RCC 7860 (cell line): ENCODE measurements at regions not wholly inside any gene's neighbourhood (a gene's known extent, or its start where the extent isn't known, plus 50 kb on each side); places are given as distances from the start of the nearest gene placed in this dataset.

ENCODE experiments used
- DNase-seq: peaks from one replicate; pipeline ENCODE4 v3.0.0-alpha.2; 2015; ENCODE audit warnings: low spot score
- FAIRE-seq: peaks from 2 replicates; lab custom pipeline; 2012; peaks lifted over from hg19 to GRCh38; lab: Jason Lieb, UNC

DNA sequence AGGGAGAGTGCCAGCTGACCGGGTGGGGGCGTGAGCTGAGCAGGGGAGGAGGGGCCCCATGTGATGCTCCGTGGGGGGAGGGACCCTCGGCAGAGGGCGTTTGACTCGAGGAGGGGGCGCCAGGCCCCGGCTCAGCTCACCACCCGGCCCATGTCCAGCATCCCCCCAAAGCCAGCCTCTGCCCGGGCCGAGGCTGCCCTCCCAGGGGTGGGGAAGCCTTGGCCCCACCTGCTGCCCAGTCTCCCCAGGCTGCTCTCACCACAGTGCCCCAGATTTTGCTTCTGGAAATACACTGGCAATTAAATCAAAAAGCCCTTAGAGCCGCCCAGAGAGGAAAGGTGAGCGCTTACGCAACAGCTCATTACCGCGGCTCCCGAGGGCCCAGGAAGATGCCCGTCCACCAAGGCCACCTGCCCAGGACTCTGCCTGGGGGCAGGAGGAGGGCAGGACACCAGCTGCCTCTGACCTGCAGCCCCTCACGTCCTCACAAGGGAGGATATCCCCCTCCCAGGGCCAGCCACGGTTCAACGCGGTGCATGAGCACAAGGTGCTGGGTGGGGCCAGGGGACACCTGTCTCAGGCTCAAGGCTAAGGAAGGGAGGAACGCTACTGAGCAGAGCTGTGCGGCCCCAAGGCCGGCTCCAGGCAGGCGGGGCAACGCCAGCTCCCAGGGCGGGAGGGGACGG lies 70.0 kb upstream of the INPP5A start:
- FAIRE-seq, result no peak
- no peak for DNase-seq

GRCh38 chr10:132468216-132468615 lies 69.4 kb upstream of the INPP5A start:
- no peak for DNase-seq
- no peak for FAIRE-seq

- DNase-seq (no peak), FAIRE-seq (no peak)
These were observed 68.9 kb upstream of the INPP5A start for GRCh38 chr10:132468651-132469050.

GRCh38 chr10:132469197-132469884 lies 68.2 kb upstream of the INPP5A start:
- no peak for DNase-seq
- no peak for FAIRE-seq

DNA sequence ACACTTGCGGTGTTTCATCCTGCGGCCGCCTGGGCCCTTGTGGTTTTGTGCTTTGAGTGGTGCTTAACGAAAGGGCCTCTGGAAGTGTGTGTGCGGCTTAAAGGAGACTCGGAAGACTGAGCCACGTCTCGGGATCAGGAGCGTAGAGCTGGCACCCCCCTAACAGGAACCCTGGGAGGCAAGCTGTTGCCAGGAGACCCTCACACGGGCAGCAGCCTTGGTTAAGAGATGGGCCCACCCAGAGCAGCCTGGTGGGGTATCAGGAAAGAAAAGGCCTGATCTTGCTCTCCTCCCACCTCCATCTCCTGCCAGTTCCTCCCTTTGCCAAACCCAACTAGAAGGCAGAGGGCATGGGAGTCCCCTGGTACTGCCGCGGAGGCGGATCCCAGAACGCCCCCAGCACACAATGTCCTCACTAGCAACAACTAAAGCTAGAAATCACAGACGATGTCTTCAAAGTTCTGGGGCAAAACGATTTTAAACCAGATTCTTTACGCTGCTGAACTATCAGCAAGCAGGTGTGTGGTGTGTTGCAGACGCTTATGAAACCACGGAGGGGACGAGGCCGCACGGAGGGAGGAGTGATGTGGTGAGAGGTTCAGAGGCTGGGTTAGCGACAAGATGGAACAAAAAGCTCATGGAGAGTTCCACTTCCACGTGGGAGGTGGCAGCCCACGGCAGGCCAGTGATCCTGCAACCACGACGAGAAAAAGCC lies 67.0 kb upstream of the INPP5A start:
- no peak for FAIRE-seq
- no peak for DNase-seq

GRCh38 chr10:132471125-132471451 lies 66.5 kb upstream of the INPP5A start:
- DNase-seq (no peak), FAIRE-seq (no peak)

- FAIRE-seq, result no peak
- DNase-seq, result no peak
These were observed 66.1 kb upstream of the INPP5A start for GRCh38 chr10:132471484-132471883.

GRCh38 chr10:132475086-132475485 lies 62.5 kb upstream of the INPP5A start:
- DNase-seq, result no peak
- no peak for FAIRE-seq

DNA sequence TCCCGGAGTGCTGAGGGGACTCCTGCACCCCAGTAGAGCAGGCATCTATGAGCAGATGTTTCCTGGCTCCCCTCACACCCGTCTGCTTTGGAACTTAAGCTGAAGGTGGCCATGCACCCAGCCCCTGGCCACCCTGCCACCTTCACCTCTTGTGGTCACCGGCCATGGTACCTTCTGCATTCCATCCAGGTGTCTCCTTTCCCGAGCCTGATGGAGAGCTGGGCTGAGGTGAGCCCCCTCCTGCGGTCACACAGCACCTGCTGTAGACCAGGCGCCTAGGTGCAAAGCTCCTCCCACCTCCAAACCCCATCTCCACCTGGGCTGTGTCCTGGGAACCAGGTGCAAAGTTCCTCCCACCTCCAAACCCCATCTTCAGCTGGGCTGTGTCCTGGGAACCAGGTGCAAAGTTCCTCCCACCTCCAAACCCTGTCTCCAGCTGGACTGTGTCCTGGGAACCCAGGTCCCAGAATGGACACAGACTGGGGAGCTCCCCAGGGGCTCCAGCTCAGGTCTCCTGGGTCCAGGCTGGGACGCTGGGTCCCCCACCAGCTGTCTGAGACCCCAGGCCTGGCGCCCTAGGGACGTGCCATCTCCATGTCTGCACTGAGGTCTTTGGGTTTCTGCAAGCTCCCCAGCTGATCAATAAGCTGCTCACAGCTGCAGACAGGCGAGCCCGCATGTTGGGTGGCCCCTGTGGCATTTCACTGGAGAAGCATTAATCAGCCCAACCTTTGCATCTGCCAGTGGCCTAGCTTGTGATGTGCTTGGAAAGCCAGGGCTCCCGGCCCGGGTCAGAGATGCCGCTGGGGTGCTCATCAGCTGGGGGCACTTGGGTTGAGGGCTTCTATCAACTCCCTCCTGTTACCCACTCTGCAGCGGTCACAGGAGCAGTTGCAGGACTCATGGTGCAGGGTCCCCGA lies 61.2 kb upstream of the INPP5A start:
- FAIRE-seq, result no peak

DNA sequence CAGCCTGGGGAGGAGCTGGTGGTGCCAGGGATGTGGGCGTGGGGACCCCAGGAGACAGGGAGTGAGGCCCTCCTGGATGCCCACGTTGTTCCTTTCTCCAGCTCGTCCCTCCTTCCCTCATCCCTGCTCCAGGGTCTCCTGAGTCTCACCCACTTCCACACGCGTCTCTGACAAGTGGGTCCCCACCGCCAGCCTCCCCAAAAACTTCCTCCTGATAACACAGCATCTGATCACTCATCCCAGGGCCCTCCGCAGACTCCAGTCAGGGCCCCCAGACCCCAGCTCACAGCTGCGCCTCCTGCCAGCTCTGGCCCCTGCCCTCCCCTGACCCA lies 60.6 kb upstream of the INPP5A start:
- DNase-seq (no peak), FAIRE-seq (no peak)

More for the DNA sequence above, 61.2 kb upstream of the INPP5A start:
- DNase-seq, result no peak

- FAIRE-seq, result no peak
- DNase-seq, result no peak
These were observed 59.9 kb upstream of the INPP5A start for GRCh38 chr10:132477398-132478340.

DNA sequence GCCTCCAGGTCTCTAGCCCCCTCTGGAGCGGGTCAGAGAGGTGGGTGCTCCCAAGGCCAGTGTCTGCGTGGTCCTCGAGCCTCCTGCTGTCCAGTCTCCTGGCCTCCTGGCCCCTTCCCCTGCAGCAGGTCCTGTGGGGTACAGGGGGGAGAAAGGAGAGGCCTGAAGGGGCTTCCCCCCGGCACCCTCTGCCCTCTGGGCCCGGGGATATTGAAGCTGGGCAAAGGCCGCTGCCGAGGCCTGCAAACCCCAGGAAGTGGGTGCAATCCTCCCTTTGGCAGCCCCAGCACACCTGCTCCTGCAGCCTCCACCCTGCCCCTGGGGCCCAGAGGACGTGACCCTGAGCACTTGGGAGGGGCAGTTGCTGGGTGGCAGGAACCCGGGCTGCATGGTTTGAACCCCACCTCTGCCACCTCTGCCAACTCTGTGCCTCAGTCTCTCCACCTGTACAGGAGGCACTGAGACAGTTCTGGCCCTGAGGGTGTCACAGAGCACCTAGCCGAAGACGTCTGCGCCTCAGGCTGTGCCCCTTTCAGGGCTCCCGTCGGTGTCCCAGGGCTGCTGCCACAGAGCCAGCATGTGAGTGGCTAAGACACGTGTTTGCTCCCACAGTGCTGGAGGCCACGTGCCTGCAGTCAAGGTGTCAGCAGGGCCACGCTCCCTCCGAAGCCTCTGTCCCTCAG lies 59.1 kb upstream of the INPP5A start:
- no peak for FAIRE-seq
- no peak for DNase-seq

GRCh38 chr10:132479024-132479602 lies 58.5 kb upstream of the INPP5A start:
- DNase-seq, result no peak
- no peak for FAIRE-seq

DNA sequence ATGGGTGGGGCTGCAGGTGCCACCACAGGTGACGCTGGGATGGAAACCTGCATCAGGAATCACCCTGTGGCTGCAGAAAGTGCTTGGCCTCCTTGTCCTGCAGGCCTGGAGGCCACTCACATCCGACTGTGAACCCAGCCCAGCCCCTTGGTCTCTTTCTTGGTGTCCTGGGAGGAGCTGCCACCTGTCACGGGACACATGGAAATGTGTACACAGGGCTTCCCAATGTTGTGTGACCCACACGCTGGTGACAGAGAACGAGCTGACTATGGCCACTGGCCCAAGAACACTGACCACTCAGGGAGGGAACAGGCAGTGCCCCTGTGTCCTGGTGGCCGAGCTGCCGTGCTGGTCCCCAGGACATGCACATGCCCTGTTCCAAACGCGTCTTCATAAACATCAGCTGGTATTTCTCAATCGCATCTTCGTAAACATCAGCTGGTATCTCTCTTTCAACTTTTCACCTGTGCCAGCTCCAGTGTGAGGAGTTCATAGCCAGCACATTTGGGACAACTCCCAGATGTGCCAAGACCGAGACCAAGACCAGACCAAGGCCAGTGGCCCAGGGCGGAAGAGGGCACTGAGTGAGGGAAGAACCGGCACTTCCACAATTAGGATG lies 57.9 kb upstream of the INPP5A start:
- no peak for DNase-seq
- FAIRE-seq, result no peak

GRCh38 chr10:132480356-132480755 lies 57.2 kb upstream of the INPP5A start:
- FAIRE-seq, result no peak
- no peak for DNase-seq

- FAIRE-seq (no peak), DNase-seq (no peak)
These were observed 55.9 kb upstream of the INPP5A start for GRCh38 chr10:132481690-132482089.

DNA sequence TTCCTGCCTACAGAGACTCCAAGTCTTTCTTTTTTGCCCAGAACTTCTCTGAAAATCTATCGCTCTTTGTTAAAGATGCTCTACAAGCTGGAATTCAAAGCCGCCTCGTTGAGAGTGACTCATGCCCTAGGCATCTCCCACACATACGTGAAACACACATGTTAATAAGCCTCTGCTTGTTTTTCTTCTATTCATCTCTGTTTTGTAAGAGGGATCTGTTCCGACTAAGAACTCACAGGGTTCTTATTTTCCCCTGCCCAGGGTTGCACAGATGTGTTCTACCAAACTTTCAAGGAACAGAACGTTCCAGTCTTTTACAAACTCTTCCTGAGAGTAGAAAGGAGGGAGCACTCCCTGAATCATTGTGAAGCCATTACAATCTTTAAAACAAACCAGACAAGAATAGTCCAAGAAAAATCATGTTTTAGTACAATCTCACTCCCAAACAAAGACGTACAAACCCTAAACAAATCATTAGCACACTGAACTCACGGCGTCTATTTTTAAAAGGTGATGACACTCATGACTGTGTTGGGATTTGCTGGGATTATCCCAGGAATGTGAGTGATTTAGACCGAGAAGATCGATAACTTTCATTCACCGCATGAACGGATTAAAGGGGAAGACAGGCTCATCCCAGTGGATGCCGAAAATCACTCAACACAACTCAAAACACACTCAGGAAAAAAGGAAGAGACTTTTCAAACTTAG lies 55.3 kb upstream of the INPP5A start:
- no peak for FAIRE-seq

GRCh38 chr10:132483394-132483793 lies 54.2 kb upstream of the INPP5A start:
- FAIRE-seq (no peak), DNase-seq (no peak)

More for the DNA sequence above, 55.3 kb upstream of the INPP5A start:
- peak; percentile 53 for DNase-seq
